ENCODE measurements at regions not wholly inside any gene's neighbourhood (a gene's known extent, or its start where the extent isn't known, plus 50 kb on each side); places are given as distances from the start of the nearest gene placed in this dataset.

GRCh38 chr15:70159713-70160009 is 61.9 kb upstream of the TLE3 start:
- DNase-seq (ENCODE audit: low read depth in 1 of 2, low spot score in 1 of 2), result no peak
- no peak for TF ChIP-seq SPI1 (IDR thresholded peaks at IDR 0.05; ENCODE audit: borderline replicate concordance, low read depth)
- no peak for TF ChIP-seq GABPA (IDR thresholded peaks at IDR 0.05; ENCODE audit: low read depth)
- no peak for TF ChIP-seq REST (IDR thresholded peaks at IDR 0.05; ENCODE audit: insufficient replicate concordance, low read depth)
- TF ChIP-seq CTCF (IDR thresholded peaks at IDR 0.05; ENCODE audit: insufficient read depth, low read length), result no peak
- TF ChIP-seq POLR2AphosphoS5 (IDR thresholded peaks at IDR 0.05; ENCODE audit: low read depth), result no peak
- H3K27ac ChIP-seq (replicated peaks), result no peak overlapping the region
- no peak overlapping the region for H3K4me3 ChIP-seq (replicated peaks; ENCODE audit: insufficient read depth, low read length)
- H3K27me3 ChIP-seq (ENCODE audit: insufficient read depth, poor library complexity, severe bottlenecking), result no peaks in the 10 kb centered on the region

GRCh38 chr15:70159001-70159712 is 61.4 kb upstream of the TLE3 start:
- DNase-seq (ENCODE audit: low read depth in 1 of 2, low spot score in 1 of 2), result peak in 1 of 2 experiments; percentile 13

More at GRCh38 chr15:70159001-70159712, 61.4 kb upstream of the TLE3 start:
- Histone ChIP-seq H3K27me3 (ENCODE audit: insufficient read depth, poor library complexity, severe bottlenecking) (no peaks in the 10 kb centered on the region), H3K27ac (replicated peaks) (no peak overlapping the region), H3K4me3 (replicated peaks; ENCODE audit: insufficient read depth, low read length) (no peak overlapping the region)
- TF ChIP-seq CTCF (IDR thresholded peaks at IDR 0.05; ENCODE audit: insufficient read depth, low read length), result no peak
- no peak for TF ChIP-seq REST (IDR thresholded peaks at IDR 0.05; ENCODE audit: insufficient replicate concordance, low read depth)
- TF ChIP-seq GABPA (IDR thresholded peaks at IDR 0.05; ENCODE audit: low read depth), result no peak
- TF ChIP-seq POLR2AphosphoS5 (IDR thresholded peaks at IDR 0.05; ENCODE audit: low read depth), result no peak
- peak; percentile 55 for TF ChIP-seq SPI1 (IDR thresholded peaks at IDR 0.05; ENCODE audit: borderline replicate concordance, low read depth)
